ENCODE measurements at regions not wholly inside any gene's neighbourhood (a gene's known extent, or its start where the extent isn't known, plus 50 kb on each side); places are given as distances from the start of the nearest gene placed in this dataset.
"Not testable (repeated sequence)": the region's sequence is repeated elsewhere in the genome, so short reads cannot be mapped to it uniquely, and the experiment has no call there.

GRCh38 chr5:148748702-148749392 is 77.6 kb upstream of the ADRB2 start:
- no peak overlapping the region for H3K4me2 ChIP-seq (ENCODE audit: insufficient read depth, low read length, poor library complexity, severe bottlenecking)
- no peaks in the 10 kb centered on the region for H3K4me1 ChIP-seq (ENCODE audit: control insufficient read depth in 2 of 2, insufficient read depth in 1 of 2, low read depth in 1 of 2, low read length in 2 of 2)
- H3K27me3 ChIP-seq (ENCODE audit: control insufficient read depth in 3 of 3, insufficient read depth in 3 of 3, low read depth in 1 of 3, low read length in 3 of 3), result no peaks in the 10 kb centered on the region
- no peak overlapping the region for H3K4ac ChIP-seq (ENCODE audit: low read length)
- no peak overlapping the region for H2AFZ ChIP-seq (ENCODE audit: low read length)
- no CpG with 5 or more reads among the region's 4 CpGs for WGBS, 2 donors (ENCODE audit: extremely low coverage in 2 of 2, insufficient read length in 2 of 2, insufficient replicate concordance in 1 of 2)
- no peak overlapping the region for H3K9ac ChIP-seq (ENCODE audit: low read depth, low read length, poor library complexity)
- H3K18ac ChIP-seq (ENCODE audit: low read length), result no peak overlapping the region
- H2AK5ac ChIP-seq (ENCODE audit: low read depth, low read length), result no peak overlapping the region
- no peak for DNase-seq (ENCODE audit: low spot score)
- H2BK120ac ChIP-seq (ENCODE audit: low read depth, low read length), result no peak overlapping the region
- no peak overlapping the region for H3K27ac ChIP-seq (replicated peaks; ENCODE audit: low read length)
- no peaks in the 10 kb centered on the region for H3K9me3 ChIP-seq (replicated peaks in 1 of 2; ENCODE audit: control insufficient read depth in 2 of 2, insufficient read depth in 1 of 2, low read depth in 1 of 2, low read length in 2 of 2)
- no peaks in the 10 kb centered on the region for H3K36me3 ChIP-seq (replicated peaks in 1 of 2; ENCODE audit: control insufficient read depth in 2 of 2, insufficient read depth in 2 of 2, low read length in 2 of 2)
- H3K14ac ChIP-seq (ENCODE audit: low read length), result no peak overlapping the region
- no peak overlapping the region for H4K91ac ChIP-seq (ENCODE audit: low read depth, low read length, poor library complexity)
- no peak overlapping the region for H3K23ac ChIP-seq (ENCODE audit: low read depth, low read length, poor library complexity)
- H2BK12ac ChIP-seq (ENCODE audit: low read length), result no peak overlapping the region
- no peak overlapping the region for H2BK5ac ChIP-seq (ENCODE audit: low read length)
- no peak overlapping the region for H4K8ac ChIP-seq (ENCODE audit: low read depth, low read length)
- H2BK15ac ChIP-seq (ENCODE audit: low read length), result no peak overlapping the region
- no peak overlapping the region for H3K4me3 ChIP-seq (ENCODE audit: low read length in 2 of 2)
- H3K79me1 ChIP-seq (ENCODE audit: low read depth, low read length), result no peaks in the 10 kb centered on the region

DNA sequence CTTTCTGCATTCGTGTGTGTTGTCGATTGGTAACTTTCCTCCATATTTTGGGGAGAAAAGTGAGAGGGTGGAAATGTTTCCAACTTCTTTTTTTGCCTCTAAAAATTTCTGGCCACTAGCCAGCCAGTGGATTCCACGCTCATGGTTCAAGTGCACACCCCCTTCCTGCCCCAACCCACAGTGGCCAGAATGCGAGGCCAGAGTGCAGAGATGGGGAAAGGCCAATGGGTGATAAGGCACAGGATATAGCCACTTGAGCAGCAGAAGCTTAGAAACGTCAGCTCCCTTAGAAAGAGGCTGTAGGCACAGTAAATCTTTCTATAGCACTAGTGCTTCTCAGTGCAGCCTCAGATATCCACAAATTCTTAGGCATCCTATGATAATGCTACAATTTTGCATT is 75.8 kb upstream of the ADRB2 start:
- no peak overlapping the region for H3K4ac ChIP-seq (ENCODE audit: low read length)
- no peak overlapping the region for H2BK120ac ChIP-seq (ENCODE audit: low read depth, low read length)
- H3K4me1 ChIP-seq (ENCODE audit: control insufficient read depth in 2 of 2, insufficient read depth in 1 of 2, low read depth in 1 of 2, low read length in 2 of 2), result no peaks in the 10 kb centered on the region
- no peaks in the 10 kb centered on the region for H3K9me3 ChIP-seq (replicated peaks in 1 of 2; ENCODE audit: control insufficient read depth in 2 of 2, insufficient read depth in 1 of 2, low read depth in 1 of 2, low read length in 2 of 2)
- no peaks in the 10 kb centered on the region for H3K27me3 ChIP-seq (ENCODE audit: control insufficient read depth in 3 of 3, insufficient read depth in 3 of 3, low read depth in 1 of 3, low read length in 3 of 3)
- WGBS, 2 donors (ENCODE audit: extremely low coverage in 2 of 2, insufficient read length in 2 of 2, insufficient replicate concordance in 1 of 2), result no CpG with 5 or more reads among the region's 5 CpGs
- H2BK12ac ChIP-seq (ENCODE audit: low read length), result no peak overlapping the region
- no peaks in the 10 kb centered on the region for H3K79me1 ChIP-seq (ENCODE audit: low read depth, low read length)
- H2BK15ac ChIP-seq (ENCODE audit: low read length), result no peak overlapping the region
- H3K4me2 ChIP-seq (ENCODE audit: insufficient read depth, low read length, poor library complexity, severe bottlenecking), result no peak overlapping the region
- H4K8ac ChIP-seq (ENCODE audit: low read depth, low read length), result no peak overlapping the region
- H3K23ac ChIP-seq (ENCODE audit: low read depth, low read length, poor library complexity), result no peak overlapping the region
- H3K18ac ChIP-seq (ENCODE audit: low read length), result no peak overlapping the region
- no peak overlapping the region for H4K91ac ChIP-seq (ENCODE audit: low read depth, low read length, poor library complexity)
- H3K9ac ChIP-seq (ENCODE audit: low read depth, low read length, poor library complexity), result no peak overlapping the region
- no peak overlapping the region for H2AFZ ChIP-seq (ENCODE audit: low read length)
- no peak overlapping the region for H3K14ac ChIP-seq (ENCODE audit: low read length)
- no peak overlapping the region for H2BK5ac ChIP-seq (ENCODE audit: low read length)
- H3K27ac ChIP-seq (replicated peaks; ENCODE audit: low read length), result no peak overlapping the region
- DNase-seq (ENCODE audit: low spot score), result no peak
- H3K4me3 ChIP-seq (ENCODE audit: low read length in 2 of 2), result no peak overlapping the region
- no peaks in the 10 kb centered on the region for H3K36me3 ChIP-seq (replicated peaks in 1 of 2; ENCODE audit: control insufficient read depth in 2 of 2, insufficient read depth in 2 of 2, low read length in 2 of 2)
- H2AK5ac ChIP-seq (ENCODE audit: low read depth, low read length), result no peak overlapping the region

GRCh38 chr5:148751025-148751424 is 75.4 kb upstream of the ADRB2 start:
- H3K36me3 ChIP-seq (replicated peaks in 1 of 2; ENCODE audit: control insufficient read depth in 2 of 2, insufficient read depth in 2 of 2, low read length in 2 of 2), result no peaks in the 10 kb centered on the region
- H3K4me1 ChIP-seq (ENCODE audit: control insufficient read depth in 2 of 2, insufficient read depth in 1 of 2, low read depth in 1 of 2, low read length in 2 of 2), result no peaks in the 10 kb centered on the region
- no CpG with 5 or more reads among the region's 2 CpGs for WGBS, 2 donors (ENCODE audit: extremely low coverage in 2 of 2, insufficient read length in 2 of 2, insufficient replicate concordance in 1 of 2)

GRCh38 chr5:148752375-148752774 is 74.0 kb upstream of the ADRB2 start:
- not testable (repeated sequence) for H2BK15ac ChIP-seq (ENCODE audit: low read length); H2BK5ac ChIP-seq (ENCODE audit: low read length); H3K79me1 ChIP-seq (ENCODE audit: low read depth, low read length); H3K4ac ChIP-seq (ENCODE audit: low read length); H3K4me3 ChIP-seq (ENCODE audit: low read length in 2 of 2); H3K27ac ChIP-seq (replicated peaks; ENCODE audit: low read length); H3K36me3 ChIP-seq (replicated peaks in 1 of 2; ENCODE audit: control insufficient read depth in 2 of 2, insufficient read depth in 2 of 2, low read length in 2 of 2); H3K23ac ChIP-seq (ENCODE audit: low read depth, low read length, poor library complexity); H4K91ac ChIP-seq (ENCODE audit: low read depth, low read length, poor library complexity); DNase-seq (ENCODE audit: low spot score); H2AFZ ChIP-seq (ENCODE audit: low read length); H3K4me2 ChIP-seq (ENCODE audit: insufficient read depth, low read length, poor library complexity, severe bottlenecking); H4K8ac ChIP-seq (ENCODE audit: low read depth, low read length); H2BK12ac ChIP-seq (ENCODE audit: low read length); H3K14ac ChIP-seq (ENCODE audit: low read length); H3K9ac ChIP-seq (ENCODE audit: low read depth, low read length, poor library complexity); H2AK5ac ChIP-seq (ENCODE audit: low read depth, low read length); H3K27me3 ChIP-seq (ENCODE audit: control insufficient read depth in 3 of 3, insufficient read depth in 3 of 3, low read depth in 1 of 3, low read length in 3 of 3); H2BK120ac ChIP-seq (ENCODE audit: low read depth, low read length); H3K18ac ChIP-seq (ENCODE audit: low read length); H3K4me1 ChIP-seq (ENCODE audit: control insufficient read depth in 2 of 2, insufficient read depth in 1 of 2, low read depth in 1 of 2, low read length in 2 of 2); H3K9me3 ChIP-seq (replicated peaks in 1 of 2; ENCODE audit: control insufficient read depth in 2 of 2, insufficient read depth in 1 of 2, low read depth in 1 of 2, low read length in 2 of 2)

More at GRCh38 chr5:148751025-148751424, 75.4 kb upstream of the ADRB2 start:
- no peak overlapping the region for H3K18ac ChIP-seq (ENCODE audit: low read length)
- H2BK12ac ChIP-seq (ENCODE audit: low read length), result no peak overlapping the region
- H4K91ac ChIP-seq (ENCODE audit: low read depth, low read length, poor library complexity), result no peak overlapping the region
- H3K27ac ChIP-seq (replicated peaks; ENCODE audit: low read length), result no peak overlapping the region
- H3K4ac ChIP-seq (ENCODE audit: low read length), result no peak overlapping the region
- no peak overlapping the region for H4K8ac ChIP-seq (ENCODE audit: low read depth, low read length)
- no peak overlapping the region for H3K23ac ChIP-seq (ENCODE audit: low read depth, low read length, poor library complexity)
- H2BK15ac ChIP-seq (ENCODE audit: low read length), result no peak overlapping the region
- no peak overlapping the region for H3K9ac ChIP-seq (ENCODE audit: low read depth, low read length, poor library complexity)
- no peaks in the 10 kb centered on the region for H3K9me3 ChIP-seq (replicated peaks in 1 of 2; ENCODE audit: control insufficient read depth in 2 of 2, insufficient read depth in 1 of 2, low read depth in 1 of 2, low read length in 2 of 2)
- no peaks in the 10 kb centered on the region for H3K27me3 ChIP-seq (ENCODE audit: control insufficient read depth in 3 of 3, insufficient read depth in 3 of 3, low read depth in 1 of 3, low read length in 3 of 3)
- no peaks in the 10 kb centered on the region for H3K79me1 ChIP-seq (ENCODE audit: low read depth, low read length)
- no peak for DNase-seq (ENCODE audit: low spot score)
- H2AFZ ChIP-seq (ENCODE audit: low read length), result no peak overlapping the region
- no peak overlapping the region for H3K4me3 ChIP-seq (ENCODE audit: low read length in 2 of 2)
- no peak overlapping the region for H2BK5ac ChIP-seq (ENCODE audit: low read length)
- H3K4me2 ChIP-seq (ENCODE audit: insufficient read depth, low read length, poor library complexity, severe bottlenecking), result no peak overlapping the region
- no peak overlapping the region for H2AK5ac ChIP-seq (ENCODE audit: low read depth, low read length)
- H2BK120ac ChIP-seq (ENCODE audit: low read depth, low read length), result no peak overlapping the region
- no peak overlapping the region for H3K14ac ChIP-seq (ENCODE audit: low read length)

Data from neuronal stem cell (in vitro differentiated cells).